ENCODE measurements at regions not wholly inside any gene's neighbourhood (a gene's known extent, or its start where the extent isn't known, plus 50 kb on each side); places are given as distances from the start of the nearest gene placed in this dataset.

DNA sequence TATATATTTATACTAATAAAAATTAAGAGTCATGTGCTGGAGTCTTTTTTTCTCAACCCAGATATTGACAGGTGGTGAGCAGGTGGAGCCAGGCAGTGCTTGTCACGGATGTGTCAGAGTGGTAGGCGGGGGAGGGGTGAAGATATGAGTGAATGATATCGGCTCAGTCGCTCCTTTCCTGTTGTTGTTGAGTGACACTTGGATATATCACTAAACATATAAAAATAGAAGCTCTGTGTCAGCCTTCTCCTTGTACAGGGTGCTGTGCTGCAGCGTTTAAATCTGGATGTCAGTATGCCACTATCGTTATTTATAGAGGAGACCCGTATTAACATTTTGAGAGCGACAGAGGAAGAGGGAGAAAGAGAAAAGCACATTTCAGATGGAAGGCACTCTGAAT is 339.6 kb downstream of the NUF2 start:
- TF ChIP-seq POLR2AphosphoS5 (IDR thresholded peaks at IDR 0.05; ENCODE audit: low read depth, low read length) (no peak), POLR2A (IDR thresholded peaks at IDR 0.05; ENCODE audit: low read depth, low read length) (no peak), TAF1 (IDR thresholded peaks at IDR 0.05; ENCODE audit: borderline replicate concordance, low read depth, low read length) (no peak)

Data from GM12892 (cell line).